GM04503 (cell line): ENCODE measurements at regions not wholly inside any gene's neighbourhood (a gene's known extent, or its start where the extent isn't known, plus 50 kb on each side); places are given as distances from the start of the nearest gene placed in this dataset.

ENCODE experiments used
- DNase-seq: peaks from one replicate; pipeline ENCODE4 v3.0.0-alpha.2; 2012; ENCODE audit warnings: low read depth

DNA sequence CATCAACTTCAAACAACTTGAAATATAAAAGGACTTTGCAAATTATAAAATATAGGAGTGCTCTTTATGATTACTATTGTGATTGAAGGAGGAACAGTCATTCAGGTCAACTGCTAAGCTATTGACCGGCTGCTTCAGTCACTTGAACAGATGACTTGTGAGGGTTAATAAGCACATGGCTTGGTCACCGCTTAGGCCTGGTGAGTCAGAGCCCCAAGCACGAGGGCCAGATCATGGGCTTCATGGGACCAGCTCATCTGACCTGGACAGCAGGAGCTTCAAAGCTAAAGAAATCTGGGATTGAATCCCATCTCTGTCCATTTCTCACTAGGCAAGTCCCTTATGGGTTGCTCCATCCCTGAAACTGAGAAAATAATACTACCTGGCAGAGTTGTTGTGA, 60.4 kb upstream of the ADO start:
- no peak for DNase-seq

GRCh38 chr10:62745581-62745980, 58.9 kb upstream of the ADO start:
- DNase-seq = no peak

GRCh38 chr10:62746951-62747729, 57.4 kb upstream of the ADO start:
- no peak for DNase-seq

- DNase-seq = no peak
These were observed 56.1 kb upstream of the ADO start for GRCh38 chr10:62748386-62748785.

DNA sequence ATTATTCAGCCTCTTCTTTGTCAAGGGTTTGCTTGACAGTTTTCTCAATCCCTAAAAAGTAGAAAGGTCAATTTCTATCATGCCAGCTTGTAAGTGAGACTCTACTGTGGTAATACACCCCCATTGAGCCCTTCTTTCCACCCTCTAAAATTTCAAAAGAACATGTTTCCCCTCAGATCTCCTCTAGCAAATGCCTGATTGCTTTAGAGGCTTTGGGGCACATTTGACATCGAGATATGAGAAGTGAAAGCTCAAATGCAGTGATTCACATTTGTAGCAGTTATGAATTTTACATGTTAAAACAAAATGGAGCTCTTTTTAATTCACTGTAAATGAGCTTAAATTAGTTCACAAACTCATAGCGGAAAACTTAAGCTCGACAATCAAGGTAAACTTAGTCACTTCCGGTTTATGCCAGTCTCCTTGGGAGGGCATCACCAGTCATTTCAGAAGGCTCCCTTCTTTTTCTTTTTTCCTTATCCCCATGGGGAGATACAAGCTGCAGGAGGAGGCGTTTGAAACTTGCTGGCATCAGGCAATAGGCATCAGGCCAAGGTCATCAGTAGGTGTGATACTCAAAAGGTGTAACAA, 55.3 kb upstream of the ADO start:
- DNase-seq = no peak
